Dermis blood vessel endothelial cell (primary cell): ENCODE measurements at regions not wholly inside any gene's neighbourhood (a gene's known extent, or its start where the extent isn't known, plus 50 kb on each side); places are given as distances from the start of the nearest gene placed in this dataset.
"Not testable (repeated sequence)": the region's sequence is repeated elsewhere in the genome, so short reads cannot be mapped to it uniquely, and the experiment has no call there.

Experiments
- DNase-seq: peaks from one replicate; pipeline ENCODE4 v3.0.0; 2010

DNA sequence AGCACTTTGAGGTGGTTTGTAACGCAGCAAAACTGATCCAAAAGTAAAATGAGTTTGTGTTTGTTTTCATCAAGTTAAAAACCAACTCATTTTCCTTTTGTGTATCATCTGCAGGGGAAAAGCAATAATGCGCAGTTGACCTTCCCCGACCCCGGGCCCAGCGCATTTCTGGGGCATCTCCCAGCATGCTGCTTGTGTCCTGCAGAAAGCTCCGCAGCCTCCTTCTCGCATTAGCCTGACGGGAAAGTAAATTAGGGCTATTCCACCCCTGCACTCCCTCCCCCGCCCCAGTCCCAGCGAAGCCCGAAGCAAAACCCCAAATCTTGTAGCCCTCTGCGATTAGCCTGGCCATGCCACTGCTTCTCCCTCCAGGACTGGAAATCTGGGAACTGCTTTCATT is 82.0 kb upstream of the PPM1B start:
- DNase-seq: no peak

DNA sequence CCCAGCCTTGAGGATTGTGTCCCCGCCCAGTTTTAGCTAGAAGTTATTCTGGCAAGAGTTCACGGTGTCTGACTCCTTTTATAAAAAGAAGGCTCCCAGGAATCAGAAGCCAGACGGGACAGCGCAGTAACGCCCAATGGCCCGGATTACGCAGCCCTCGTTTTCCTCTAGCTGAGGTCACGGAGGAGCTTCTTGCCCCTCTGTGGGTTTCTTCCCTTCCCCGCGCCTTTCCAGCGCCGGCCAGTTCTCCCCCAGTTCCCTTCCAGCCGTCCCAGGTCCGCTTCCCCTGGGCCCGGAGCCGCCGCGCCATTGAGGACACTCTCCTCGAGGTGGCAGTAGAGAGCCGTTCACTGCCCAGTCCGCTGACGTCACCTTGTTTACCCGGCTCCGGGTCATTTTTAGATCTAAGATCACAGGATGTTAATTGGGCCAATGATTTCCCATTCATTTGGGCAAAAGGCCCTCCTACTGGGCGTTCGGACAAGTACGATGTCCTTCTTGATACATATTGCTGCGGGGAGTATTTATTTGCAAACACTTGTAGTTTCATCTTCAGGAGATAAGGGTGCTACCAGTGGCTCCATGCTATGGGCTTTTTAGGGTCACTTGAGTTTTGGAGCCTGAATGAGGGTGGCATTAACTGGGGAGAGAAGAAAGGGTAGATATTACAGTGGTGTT is 81.5 kb upstream of the PPM1B start:
- DNase-seq: peak; percentile 84

DNA sequence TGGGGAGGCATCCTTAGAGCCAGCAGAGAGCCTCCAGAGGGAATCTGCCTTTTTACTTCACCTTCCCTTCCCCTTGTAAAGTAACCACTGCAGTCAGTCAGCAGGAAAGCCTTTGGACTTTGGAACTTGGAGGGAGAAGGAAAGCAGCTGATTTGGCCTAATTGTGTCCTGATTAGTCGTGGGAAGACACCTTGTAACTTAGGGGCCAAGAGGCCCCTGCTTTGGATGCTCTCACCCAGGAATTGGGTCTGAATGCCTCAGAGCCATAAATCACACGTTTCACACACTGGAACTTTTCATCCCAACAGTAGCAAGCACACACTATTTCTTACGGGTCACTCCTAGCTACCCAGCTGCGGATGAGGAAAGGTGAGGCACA is 81.0 kb upstream of the PPM1B start:
- DNase-seq: no peak

DNA sequence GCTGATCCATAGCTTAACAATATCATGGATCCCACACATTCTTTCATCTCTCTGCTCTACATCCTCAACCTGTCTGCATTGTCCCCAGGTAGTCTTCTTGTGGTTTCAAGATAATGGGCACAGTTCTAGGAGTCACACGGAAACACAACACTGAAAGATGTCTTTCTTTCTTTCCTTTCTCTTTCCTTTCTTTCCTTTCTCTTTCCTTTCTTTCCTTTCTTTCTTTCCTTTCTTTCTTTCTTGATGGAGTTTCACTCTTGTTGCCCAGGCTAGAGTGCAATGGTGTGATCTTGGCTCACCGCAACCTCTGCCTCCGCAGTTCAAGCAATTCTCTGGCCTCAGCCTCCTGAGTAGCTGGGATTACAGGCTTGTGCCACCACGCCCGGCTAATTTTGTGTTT is 76.2 kb upstream of the PPM1B start:
- not testable (repeated sequence) for DNase-seq

DNA sequence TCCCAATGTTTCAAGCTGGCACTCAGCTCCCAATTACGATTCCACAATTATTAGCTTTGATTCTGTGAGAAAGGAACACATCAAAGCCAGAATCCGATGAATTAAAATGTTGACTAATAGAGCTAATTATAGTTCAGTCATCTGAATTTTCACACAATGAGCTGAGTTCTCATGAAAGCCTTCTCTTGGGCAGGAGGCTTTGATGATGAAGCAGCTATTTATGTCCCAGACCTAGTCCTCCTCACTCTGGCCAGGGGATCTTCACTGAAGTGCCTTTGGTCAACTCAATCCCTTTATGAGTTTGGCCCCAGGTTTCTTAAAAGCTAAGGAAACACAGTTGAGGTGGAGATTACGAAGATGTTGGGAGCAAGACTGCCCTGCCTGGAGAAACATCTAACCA is 74.7 kb upstream of the PPM1B start:
- no peak for DNase-seq

DNA sequence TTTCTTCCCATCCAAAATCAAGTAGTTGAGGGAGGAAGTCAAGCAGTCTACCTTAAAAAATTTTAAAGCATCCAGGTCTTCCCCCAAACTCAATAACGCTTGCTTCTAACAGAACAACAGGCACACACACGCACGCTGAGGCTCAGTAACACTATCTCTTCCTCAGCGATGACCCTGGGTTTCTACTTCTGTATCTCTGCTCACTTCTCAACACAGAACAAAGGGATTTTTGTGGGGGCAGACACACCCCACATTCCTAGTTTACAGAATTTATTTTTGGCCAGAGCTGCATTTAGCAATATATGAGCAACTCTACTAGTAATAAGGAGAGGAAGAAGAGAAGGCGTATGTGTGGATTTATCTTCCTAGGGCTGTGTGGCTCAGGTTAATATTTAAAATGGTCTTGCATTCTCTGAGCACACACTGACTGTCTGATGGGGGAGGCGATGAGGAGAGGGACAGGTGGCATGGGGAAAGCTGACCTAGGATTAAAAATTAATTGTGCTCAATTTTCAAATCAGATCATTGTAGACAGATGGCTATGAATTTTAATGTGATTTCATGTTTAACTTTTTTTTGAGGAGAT is 71.3 kb upstream of the PPM1B start:
- DNase-seq: no peak

DNA sequence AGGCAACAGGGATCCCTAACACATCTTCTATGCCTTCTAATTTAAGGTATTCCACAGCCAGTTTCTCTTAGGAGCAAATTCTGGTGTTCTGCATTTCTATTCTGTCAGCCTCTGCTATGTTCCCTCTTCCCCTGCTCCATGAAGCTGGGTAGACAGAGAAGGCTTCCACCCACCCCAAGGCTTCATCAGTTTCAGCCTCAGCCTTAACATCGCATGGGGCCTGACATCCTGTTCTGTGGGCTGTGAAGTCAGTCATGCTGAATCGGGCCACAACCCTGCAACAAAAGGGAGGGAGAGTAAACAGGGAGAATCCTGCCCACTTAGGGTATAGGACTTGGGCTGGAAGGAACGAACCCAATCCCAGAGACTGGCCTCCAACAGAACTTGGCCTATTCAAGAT is 70.6 kb upstream of the PPM1B start:
- DNase-seq: no peak

DNA sequence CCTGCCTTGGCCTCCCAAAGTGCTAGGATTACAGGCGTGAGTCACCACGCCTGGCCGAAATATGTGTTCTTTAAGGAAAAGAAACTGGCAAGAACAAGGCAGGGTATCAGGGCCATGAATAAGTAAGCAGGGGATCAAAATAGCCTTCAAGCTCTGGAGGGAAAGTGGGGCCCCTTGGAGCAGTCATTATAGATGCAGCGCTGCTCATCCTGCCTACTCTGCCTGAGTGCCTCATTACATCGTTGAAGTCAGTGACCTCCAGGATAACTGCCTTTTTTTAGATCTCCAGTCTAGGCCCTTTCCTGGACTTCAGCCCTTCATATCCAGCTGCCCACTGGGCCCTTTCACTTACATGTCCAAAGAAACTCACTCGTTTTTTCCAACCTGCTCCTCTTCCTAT is 69.8 kb upstream of the PPM1B start:
- DNase-seq: no peak

DNA sequence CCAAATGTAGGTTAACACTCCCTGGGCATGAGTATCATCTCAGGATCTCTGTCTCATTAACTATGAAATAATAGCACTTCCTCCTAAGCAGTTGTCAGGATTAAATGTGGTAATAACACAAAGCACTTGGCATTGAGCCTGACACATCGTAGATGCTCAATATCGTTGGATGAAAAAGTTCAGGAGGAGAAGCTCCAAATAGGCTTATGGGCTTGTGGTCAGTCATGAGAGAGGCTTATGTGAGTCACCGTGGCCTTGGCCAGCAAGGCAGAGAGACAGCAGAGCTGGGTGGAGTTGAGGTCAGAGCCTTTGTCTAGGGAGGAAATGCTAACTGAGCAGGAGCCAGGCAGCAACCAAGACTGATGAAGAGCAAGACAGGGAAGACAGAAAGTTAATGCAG is 68.3 kb upstream of the PPM1B start:
- peak; percentile 76 for DNase-seq

DNA sequence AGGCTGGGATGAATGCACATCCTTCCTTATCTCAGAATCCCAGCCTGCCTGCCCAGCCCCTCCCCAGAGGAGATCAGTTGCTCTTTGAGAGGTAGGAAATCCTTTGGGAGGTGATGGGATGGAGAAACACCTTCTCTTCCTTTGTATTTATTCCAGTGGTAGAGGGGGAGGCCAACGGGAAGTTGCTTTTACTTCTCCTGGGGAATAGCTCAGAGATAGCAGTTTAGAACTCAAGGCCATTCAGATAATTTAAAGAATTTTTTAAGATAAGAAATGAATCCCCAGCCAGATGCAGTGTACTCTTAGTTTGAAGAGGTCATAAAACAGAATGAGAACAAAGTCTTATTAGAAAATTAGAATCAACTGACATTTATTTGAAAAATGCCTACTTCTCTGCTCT is 67.4 kb upstream of the PPM1B start:
- no peak for DNase-seq

DNA sequence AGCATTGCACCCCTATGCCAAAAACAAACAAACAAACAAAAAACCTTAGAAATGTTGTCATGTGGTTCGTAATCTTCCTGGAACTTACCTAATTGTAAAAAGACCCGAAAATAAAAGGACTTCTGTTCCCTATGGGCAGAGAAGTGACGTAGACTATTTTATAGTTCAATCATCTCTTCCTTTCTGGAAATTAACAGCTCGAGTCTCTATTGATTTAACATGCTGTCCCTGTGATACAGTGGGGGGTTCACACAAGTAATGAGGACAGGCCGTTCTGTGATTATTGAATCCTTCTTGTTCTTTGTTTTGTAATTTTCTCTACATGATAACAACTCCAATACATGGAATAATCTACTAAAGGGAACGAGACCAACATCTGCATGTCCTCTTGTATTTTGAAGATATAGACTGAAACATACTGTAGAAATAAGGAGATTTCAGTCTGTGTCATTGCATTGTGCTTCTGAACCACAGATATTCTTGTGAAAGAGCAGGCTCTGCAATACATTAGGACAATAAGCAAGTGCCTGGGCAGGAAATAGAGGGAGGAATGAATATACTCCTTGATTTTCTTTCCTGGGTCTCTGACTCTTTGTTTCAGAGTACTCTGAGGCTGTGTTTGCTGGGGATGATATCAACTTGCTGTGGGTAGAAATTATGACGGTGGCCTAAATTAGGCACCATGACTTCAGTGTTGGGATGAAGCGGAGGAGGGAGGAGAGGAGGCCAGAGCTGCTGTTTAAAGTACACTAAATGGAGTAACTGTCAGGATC is 65.7 kb upstream of the PPM1B start:
- DNase-seq: no peak

DNA sequence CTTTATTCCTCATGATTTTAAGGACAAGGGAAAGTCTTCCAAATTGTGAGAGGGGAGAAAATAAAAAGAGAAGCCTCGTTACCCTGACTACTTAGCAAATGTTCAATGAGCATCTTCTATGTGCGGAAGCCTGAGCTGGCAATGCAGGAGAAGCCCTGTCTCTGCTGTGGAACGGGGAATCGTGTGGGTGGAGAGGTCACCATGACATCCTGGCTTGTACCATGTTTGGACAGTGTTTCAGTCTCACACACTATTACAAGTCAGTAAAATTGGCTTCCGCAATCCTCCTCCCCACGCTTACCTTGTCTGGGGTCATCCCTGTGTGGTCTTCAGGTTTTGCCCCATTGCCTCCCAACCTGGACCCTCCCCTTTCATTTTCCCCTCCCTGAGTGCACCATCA is 65.0 kb upstream of the PPM1B start:
- DNase-seq: no peak

DNA sequence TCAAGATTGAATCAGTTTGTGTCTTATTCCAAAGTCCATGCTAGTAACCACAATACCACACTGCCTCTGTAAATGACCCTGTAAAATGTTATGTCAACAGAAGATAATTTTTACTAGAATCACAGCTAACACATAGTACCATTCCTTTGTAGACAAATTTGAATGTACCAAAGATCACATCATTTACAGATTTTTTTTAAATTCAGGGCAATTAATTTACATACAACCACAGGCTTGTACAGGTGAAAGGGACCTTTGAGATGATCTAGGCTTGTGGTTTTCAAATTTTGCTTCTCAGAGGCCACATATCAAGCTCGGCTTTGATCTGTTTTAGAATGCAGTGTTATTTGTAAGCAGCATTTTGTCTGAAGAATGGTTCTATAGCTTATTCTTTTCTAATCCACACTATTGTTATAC is 63.8 kb upstream of the PPM1B start:
- no peak for DNase-seq

DNA sequence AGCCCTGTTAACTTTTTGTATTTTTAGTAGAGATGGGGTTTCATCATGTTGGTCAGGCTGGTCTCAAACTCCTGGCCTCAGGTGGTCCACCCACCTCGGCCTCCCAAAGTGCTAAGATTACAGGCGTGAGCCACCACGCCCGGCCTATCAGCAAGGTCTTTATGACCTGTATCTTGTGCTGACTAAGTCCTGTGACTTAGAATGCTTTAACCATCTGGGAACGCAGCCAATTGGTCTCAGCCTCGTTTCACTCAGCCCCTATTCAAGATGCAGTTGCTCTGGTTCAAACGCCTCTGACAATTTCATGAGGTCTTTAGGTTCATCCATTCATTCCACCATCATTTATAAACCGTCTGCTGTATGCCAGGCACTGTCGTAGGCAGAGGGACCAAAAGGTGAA is 62.2 kb upstream of the PPM1B start:
- DNase-seq: not testable (repeated sequence)

DNA sequence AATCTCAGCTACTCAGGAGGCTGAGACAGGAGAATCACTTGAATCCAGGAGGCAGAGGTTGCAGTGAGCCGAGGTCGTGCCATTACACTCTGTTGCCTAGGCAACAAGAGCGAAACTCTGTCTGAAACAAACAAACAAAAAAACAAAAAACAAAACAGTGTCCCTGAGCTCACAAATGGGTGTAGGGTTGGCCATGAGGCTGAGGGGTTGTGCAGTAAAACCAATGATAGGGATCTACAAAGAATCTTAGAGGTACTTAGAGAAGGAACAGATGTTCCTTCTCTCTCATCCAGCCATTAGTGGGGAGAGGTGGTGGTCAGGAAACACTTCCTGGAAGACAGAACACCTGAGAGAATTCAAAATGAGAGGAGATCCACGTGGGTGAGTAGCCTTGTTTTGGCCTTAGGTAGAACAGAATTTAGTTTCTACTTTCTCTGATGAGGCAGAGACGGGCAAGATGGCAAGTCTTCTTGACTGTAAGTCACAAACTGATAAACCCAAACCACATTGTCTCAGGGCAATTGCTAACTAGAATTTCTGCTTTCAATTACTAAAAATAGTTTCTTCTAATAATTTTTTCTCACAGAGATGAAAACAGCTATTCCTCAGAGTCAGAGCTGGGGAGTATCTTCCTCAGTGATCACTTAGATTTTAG is 61.5 kb upstream of the PPM1B start:
- no peak for DNase-seq

DNA sequence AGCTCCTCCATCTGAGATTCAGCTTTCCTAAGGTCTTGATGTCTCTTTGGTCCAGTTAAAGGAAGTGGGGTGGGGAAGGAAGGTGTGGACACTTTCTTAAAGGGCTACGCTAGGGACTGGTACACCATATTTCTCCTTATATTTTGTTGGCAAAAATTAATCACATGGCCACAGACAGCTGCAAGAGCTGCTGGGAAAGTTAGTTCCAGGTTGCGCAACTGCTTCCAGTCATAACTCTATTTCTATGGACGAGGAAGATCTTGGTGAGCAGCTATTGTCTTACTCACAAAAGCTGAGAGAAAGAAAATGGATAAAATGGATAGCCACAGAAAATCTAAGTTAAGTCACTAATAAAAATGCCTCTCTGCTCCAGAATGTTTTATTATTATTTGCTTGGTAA is 60.7 kb upstream of the PPM1B start:
- DNase-seq: no peak

DNA sequence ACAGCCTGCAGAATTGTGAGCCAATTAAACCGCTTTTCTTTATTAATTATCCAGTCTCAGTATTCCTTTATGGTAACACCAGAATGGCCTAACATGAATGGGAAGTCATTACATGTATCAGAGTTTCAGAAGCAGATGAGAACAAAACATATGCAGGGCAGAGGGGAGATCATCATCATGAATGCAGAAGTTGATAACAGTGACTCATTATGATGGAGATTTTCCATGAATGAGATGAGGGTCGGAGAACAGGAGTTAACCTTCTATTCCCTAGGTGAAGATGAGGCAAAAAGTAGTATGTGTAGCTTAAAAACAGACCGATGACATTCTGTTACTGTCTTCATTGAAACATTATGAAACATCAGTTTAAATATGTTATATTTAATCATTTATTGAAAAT is 59.5 kb upstream of the PPM1B start:
- no peak for DNase-seq

DNA sequence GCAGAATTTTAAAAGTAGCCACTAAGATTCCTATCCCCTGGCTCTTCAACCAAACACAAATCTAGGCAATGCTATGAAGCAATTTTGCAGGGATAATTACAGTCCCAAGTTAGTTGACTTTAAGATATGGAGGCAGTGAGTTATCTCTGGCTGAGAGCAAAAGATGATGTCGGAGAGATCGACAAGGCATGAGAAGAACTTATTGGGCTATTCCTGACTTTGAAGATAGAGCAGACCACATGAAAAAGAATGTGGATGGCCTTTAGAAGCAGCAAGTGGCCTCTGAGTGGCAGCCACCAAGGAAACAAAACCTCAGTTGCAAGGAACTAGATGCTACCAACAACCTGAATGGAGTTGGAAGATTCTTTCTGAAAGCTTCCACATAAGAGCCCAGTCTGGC is 58.2 kb upstream of the PPM1B start:
- DNase-seq: no peak

DNA sequence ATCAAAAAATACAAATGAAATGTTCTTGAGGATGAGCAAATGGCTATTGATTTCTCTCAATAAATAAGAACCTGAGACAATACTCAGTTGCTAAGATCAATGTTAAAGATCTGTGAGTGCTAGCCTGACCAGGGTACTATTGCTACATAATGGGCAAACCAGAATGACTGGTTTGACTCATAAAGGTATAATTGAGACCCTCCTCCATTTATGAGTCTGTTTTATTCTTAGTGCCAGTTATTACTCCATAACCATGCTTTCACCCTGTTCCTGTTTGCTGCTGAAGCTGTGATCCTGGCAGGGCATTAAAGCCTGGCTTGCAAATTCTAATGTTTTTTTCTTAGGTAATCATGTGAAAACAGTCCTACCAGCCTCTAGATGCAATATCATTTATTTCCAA is 56.6 kb upstream of the PPM1B start:
- DNase-seq: no peak

DNA sequence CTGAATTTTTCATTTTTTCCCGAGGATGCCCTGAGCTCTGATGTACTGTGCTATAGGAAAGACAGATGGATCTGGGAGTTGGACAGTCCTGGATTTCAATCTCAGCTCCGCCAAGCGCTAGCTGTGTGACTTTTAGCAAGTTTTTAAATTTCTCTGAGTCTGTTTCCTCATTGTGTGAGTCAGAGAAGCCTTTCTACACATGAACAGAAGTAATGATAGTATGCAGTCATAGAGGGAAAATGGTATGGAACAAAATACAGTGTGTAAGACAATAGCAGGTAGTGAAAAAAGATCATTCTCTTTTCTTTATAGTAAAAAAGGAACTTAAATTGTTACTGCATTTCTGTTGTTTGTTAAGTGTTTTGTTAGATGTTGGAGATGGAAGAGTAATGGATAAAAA is 52.4 kb upstream of the PPM1B start:
- no peak for DNase-seq

DNA sequence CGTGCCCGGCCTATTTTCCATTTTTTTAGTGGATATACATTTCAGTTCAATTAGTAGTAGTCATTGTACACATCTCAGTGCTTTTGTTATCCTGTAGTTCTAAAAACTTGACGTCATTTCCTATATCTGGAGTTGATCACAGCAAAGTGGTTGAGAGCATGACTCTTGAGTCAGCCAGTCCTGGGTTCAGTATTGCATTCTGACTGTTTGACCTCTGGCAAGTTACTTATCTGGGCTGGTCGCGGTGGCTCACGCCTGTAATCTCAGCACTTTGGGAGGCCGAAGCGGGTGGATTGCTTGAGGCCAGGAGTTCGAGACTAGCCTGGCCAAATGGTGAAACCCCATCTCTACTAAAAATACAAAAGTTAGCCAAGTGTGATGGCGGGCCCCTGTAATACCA is 50.4 kb upstream of the PPM1B start:
- DNase-seq: no peak
